DMS 273 (cell line): ENCODE measurements at regions not wholly inside any gene's neighbourhood (a gene's known extent, or its start where the extent isn't known, plus 50 kb on each side); places are given as distances from the start of the nearest gene placed in this dataset.
A peak's percentile ranks its signal among the peaks of the same experiment; 100 is the strongest.
"Not testable (repeated sequence)": the region's sequence is repeated elsewhere in the genome, so short reads cannot be mapped to it uniquely, and the experiment has no call there.

ENCODE experiments used
- DNase-seq: peaks from one replicate; lab custom pipeline; 2025; ENCODE audit not compliant: unreplicated experiment; lab: John Stamatoyannopoulos, UW

GRCh38 chr14:92223025-92223424 is 99.9 kb upstream of the SLC24A4 start:
- peak; percentile 48 for DNase-seq

GRCh38 chr14:92224358-92224954 is 98.5 kb upstream of the SLC24A4 start:
- peak; percentile 49 for DNase-seq

- no peak for DNase-seq
Measured at GRCh38 chr14:92225731-92226130, 97.2 kb upstream of the SLC24A4 start.

DNA sequence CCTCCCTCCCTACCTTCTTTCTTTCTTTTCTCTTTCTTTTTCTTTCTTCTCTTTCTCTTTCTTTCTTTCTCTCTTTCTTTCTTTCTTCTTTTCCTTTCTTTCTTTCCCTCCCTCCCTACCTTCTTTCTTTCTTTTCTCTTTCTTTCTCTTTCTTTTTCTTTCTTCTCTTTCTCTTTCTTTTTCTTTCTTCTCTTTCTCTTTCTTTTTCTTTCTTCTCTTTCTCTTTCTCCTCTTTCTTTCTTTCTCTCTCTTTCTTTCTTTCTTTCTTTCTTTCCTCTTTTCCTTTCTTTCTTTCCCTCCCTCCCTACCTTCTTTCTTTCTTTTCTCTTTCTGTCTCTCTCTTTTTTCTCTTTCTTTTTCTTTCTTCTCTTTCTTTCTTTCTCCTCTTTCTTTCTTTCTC is 96.8 kb upstream of the SLC24A4 start:
- not testable (repeated sequence) for DNase-seq

DNA sequence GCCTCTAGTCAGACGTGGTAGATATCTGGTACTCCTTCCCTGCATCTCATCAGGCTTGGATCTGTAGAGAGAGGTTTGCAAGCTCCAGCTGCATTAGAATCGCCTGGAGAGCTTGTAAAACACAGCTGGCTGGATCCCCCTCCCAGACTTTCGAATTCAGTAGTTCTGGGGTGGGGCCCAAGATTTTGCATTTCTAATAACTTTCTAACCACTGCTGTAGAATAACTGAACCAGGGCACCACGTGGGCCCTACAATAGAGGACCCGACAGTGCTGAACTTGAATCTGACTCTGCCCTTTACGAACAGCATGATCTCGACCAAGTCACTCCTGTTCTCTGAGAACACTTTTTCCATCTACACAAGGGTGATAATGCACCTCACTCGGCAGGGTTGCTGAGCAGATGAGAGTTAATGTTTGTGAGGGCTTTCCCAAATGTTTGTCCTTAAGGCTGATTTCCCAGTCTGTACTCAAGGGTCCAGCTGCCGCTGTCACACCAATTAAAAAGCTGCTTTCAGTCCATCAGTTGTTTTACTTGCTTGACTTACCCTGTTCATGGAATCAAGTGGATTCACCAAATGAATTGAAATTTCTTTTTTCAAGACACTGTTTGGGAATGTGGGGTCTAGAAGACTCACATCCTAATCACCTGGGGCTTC is 86.6 kb upstream of the SLC24A4 start:
- no peak for DNase-seq

DNA sequence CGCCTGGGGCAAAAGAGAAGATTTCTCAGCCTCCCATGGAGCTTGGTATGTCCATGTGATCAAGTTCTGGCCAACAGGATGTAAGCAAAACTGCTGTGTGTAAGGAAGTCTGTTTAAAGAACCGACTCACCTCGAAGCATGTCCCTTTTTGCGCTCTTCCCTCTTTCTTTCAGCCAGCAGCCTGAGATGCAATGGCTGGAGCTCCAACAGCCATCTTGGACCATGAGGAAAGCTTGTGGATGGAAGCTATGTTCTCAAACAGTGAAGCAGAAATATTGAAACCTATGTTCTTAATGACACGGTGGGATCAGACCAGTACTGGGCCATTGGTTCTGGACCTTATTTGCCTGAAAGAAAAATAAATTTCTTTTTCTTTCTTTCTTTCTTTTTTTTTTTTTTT is 82.3 kb upstream of the SLC24A4 start:
- no peak for DNase-seq

- DNase-seq, result no peak
Measured at GRCh38 chr14:92241966-92242595, 80.9 kb upstream of the SLC24A4 start.

DNA sequence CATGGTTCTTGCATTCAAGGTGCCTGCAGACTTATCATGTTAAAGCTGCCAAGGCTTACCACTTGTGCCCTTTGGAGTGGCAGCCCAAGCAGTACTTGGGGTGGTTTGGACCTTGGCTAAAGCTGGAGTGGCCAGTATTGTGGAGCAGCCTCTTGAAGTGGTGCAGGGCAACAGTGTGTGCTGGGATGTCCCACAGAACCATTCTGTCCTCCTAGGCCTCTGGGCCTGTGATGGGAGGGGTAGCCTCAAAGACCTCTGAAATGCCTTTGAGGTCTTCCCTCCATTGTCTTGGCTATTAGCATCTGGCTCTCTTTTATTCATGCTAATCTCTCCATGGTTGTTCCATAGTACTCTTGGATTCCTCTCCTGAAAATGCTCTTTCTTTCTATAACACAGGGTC is 78.2 kb upstream of the SLC24A4 start:
- no peak for DNase-seq

GRCh38 chr14:92247341-92247740 is 75.6 kb upstream of the SLC24A4 start:
- DNase-seq, result no peak

DNA sequence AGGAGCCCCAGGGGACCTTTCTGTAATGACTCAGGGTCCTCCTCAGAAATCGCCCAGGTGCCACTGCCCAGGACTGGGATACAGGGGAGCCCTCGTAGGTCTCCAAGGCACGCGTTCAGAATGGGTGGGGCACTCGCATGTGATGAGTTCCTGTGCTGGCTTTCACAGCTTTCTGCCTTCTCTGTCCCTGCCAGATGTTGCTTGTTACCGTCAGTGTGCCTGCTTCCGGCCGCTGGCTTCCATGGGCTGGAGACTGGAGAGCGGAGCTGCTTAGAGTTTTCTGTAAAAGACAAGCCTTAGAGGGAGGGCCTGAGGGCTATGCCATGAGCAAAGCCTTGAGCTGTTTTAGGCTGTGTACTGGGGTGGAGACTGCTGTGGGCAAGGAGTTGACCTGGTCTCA is 75.0 kb upstream of the SLC24A4 start:
- no peak for DNase-seq

DNA sequence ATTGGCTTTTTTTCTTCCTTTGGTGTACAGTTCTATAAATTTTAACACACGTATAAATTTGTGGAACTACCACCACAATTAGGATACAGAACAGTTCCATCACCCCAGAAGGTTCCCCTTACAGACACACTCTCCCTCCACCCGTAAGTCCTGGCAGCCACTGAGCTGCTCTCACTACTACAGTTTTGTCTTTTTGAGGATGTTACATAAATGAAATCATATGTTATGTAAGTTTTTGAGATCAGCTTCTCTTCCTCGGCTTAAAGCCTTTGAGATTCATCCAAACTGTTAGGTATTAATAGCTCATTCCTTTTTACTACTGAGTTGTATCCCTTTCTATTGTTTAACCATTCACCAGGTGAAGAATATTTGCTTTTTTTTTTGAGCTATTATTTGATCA is 74.3 kb upstream of the SLC24A4 start:
- no peak for DNase-seq

- DNase-seq, result not testable (repeated sequence)
Measured at GRCh38 chr14:92250366-92250765, 72.6 kb upstream of the SLC24A4 start.

- peak; percentile 78 for DNase-seq
Measured at GRCh38 chr14:92252323-92252722, 70.6 kb upstream of the SLC24A4 start.

DNA sequence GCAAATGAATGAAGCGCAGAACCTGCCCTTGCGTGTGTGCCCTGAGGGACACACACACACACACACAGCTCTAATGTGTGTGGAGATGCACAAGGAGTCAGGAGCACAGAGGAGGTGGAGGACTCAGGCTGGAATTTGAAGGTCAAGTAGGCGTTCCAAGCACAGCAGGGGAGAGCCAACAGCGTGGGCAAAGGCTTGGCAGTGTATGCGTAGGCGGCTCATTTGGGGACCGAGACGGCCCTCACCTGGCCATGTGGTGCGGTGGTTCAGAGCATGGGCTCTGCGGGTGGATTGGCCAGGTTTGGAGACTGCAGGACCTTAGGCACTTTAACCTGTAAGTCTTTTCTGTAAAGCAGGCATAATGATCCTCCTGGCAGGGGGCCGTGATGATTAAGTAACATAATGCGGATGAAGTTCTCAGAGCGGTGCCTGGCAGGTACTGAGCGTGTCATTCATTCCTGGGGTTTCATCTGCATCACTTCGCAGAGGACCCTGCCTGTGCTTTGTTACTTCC is 69.5 kb upstream of the SLC24A4 start:
- DNase-seq, result peak; percentile 35

GRCh38 chr14:92254786-92255185 is 68.2 kb upstream of the SLC24A4 start:
- peak; percentile 86 for DNase-seq

DNA sequence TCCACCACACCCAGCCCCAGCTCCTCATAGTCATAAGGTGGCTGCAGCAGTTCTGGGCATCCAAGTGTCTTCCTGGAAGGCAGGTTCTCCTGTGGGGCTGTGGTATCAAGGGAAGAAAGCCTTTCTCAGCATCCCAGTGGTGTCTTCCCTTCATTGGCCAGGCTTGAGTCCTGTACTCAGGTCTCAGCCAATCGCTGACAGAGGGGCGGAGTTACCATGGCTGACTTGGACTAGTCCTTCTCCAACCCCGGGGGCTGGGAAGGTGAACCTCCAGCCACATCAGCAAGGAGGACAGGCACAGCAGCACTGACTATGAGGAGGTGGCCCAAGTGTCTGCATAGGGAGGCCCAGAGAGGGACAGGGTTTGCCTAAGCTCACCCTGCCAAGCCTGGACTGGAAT is 64.0 kb upstream of the SLC24A4 start:
- DNase-seq, result peak; percentile 21

GRCh38 chr14:92259613-92260357 is 63.2 kb upstream of the SLC24A4 start:
- no peak for DNase-seq

DNA sequence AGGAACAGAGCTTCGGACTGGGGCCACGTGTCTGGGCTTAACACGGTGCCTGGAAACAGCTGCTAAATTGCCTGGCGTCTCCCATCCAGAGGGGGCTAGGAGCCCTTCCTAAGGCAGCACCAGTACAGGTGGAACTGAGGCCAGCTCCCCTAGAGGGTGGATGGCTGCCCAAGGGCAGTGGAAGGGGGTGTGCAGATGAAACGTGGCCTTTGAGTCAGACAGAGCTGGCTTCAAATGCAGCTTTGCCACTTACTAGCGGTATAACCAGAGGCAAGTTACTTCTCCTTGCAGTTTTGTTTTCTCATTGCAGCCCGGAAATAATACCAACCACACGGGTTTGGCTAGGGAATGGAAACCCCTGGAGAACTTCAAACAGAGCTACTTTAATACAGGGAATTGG is 59.3 kb upstream of the SLC24A4 start:
- no peak for DNase-seq

- no peak for DNase-seq
Measured at GRCh38 chr14:92264195-92264594, 58.8 kb upstream of the SLC24A4 start.

- DNase-seq, result no peak
Measured at GRCh38 chr14:92266216-92266615, 56.7 kb upstream of the SLC24A4 start.
